ENCODE measurements at regions not wholly inside any gene's neighbourhood (a gene's known extent, or its start where the extent isn't known, plus 50 kb on each side); places are given as distances from the start of the nearest gene placed in this dataset.

GRCh38 chr2:226641008-226641407 lies 158.6 kb downstream of the IRS1 start:
- Histone ChIP-seq H2AK5ac (ENCODE audit: insufficient read length, low read length) (no peak overlapping the region), H3K9me3 (ENCODE audit: control insufficient read depth, low read depth, low read length) (no peaks in the 10 kb centered on the region), H3K23ac (ENCODE audit: insufficient read length, low read depth, low read length) (no peak overlapping the region), H3K56ac (ENCODE audit: insufficient read length, low read depth, low read length) (no peak overlapping the region), H3K27ac (ENCODE audit: insufficient read length, low read depth, low read length) (no peak overlapping the region), H3K9ac (ENCODE audit: extremely low read depth, insufficient read length, low read length) (no peak overlapping the region), H3K4me1 (ENCODE audit: insufficient read depth, low read length) (no peaks in the 10 kb centered on the region), H3K4me2 (ENCODE audit: insufficient read depth, insufficient read length, low read length) (no peak overlapping the region), H2AFZ (ENCODE audit: low read length) (no peak overlapping the region), H2BK15ac (ENCODE audit: low read depth, low read length) (no peak overlapping the region), H2BK12ac (ENCODE audit: insufficient read length, low read depth, low read length) (no peak overlapping the region), H3K14ac (ENCODE audit: insufficient read depth, low read length) (no peak overlapping the region), H3K23me2 (ENCODE audit: insufficient read length, low read depth, low read length, poor library complexity, severe bottlenecking) (no peaks in the 10 kb centered on the region), H2BK20ac (ENCODE audit: low read depth, low read length, poor library complexity, severe bottlenecking) (no peak overlapping the region), H2BK120ac (ENCODE audit: low read depth, low read length, poor library complexity, severe bottlenecking) (no peak overlapping the region), H4K20me1 (ENCODE audit: control insufficient read depth, insufficient read depth, insufficient read length) (no peaks in the 10 kb centered on the region), H3K4ac (ENCODE audit: low read depth, low read length) (no peak overlapping the region), H4K8ac (replicated peaks; ENCODE audit: insufficient read length, low read depth, low read length) (no peak overlapping the region), H4K5ac (ENCODE audit: insufficient read length, low read depth, low read length) (no peak overlapping the region), H2BK5ac (ENCODE audit: insufficient read length, low read length) (no peak overlapping the region), H3K79me2 (ENCODE audit: insufficient read depth, low read length) (no peaks in the 10 kb centered on the region), H3K27me3 (ENCODE audit: insufficient read depth, low read length) (no peaks in the 10 kb centered on the region), H4K91ac (ENCODE audit: insufficient read length, low read depth, low read length) (no peak overlapping the region), H3K18ac (ENCODE audit: insufficient read length, low read depth, low read length) (no peak overlapping the region), H3K79me1 (ENCODE audit: insufficient read depth, low read depth, low read length, poor library complexity, severe bottlenecking) (no peaks in the 10 kb centered on the region), H3T11ph (ENCODE audit: low read length) (no peak overlapping the region)
- no CpG with 5 or more reads among the region's 1 CpG for WGBS (ENCODE audit: extremely low coverage, insufficient read length, low lambda C conversion rate)
- no peak for DNase-seq
- no peak overlapping the region for H3K27ac Mint-ChIP-seq
- TF ChIP-seq CTCF (conservative IDR thresholded peaks at IDR 0.05) = no peak
- H3K9me3 Mint-ChIP-seq = peaks cover 9 to 10% of the 10 kb centered on the region in 2 experiments; a peak in 4 of 5 replicates
- no peak overlapping the region for H3K4me3 Mint-ChIP-seq
- H3K4me1 Mint-ChIP-seq = peaks cover 5% of the 10 kb centered on the region in 2 experiments
- H3K27me3 Mint-ChIP-seq (ENCODE audit: low read depth) = no peaks in the 10 kb centered on the region
- H3K36me3 Mint-ChIP-seq (ENCODE audit: insufficient read depth in 1 of 3, low read depth in 3 of 3) = peaks cover 0 to 12% (median 5%) of the 10 kb centered on the region in 3 experiments; a peak in 4 of 7 replicates

All from H9 (cell line).